ENCODE measurements at regions not wholly inside any gene's neighbourhood (a gene's known extent, or its start where the extent isn't known, plus 50 kb on each side); places are given as distances from the start of the nearest gene placed in this dataset.
"Not testable (repeated sequence)": the region's sequence is repeated elsewhere in the genome, so short reads cannot be mapped to it uniquely, and the experiment has no call there.

DNA sequence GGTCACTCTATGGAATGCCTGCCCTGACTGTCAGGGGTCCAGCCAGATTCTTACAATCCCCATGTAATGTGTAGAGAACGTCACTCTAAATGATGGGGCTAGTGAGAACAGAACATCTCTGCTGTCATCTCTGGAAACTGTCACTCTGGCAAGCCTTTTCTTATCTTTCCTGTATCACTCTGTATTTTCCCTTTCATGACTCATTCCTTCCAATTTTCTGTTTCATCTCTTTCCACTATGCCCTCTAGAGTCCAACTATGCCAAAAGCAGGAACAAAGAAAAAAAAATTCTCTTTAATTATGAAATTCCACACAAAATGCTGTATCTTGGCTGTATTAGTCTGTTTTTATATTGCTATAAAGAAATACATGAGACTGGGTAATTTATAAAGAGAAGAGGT, 608.8 kb downstream of the ADCYAP1 start:
- Mint-ChIP-seq H3K36me3 (ENCODE audit: insufficient read depth in 2 of 2) (peaks cover 0 to 2% of the 10 kb centered on the region in 2 donors), H3K4me1 (ENCODE audit: low read depth) (no peaks in the 10 kb centered on the region), H3K9me3 (peaks cover 2 to 3% of the 10 kb centered on the region in 2 donors), H3K27me3 (ENCODE audit: low read depth) (no peaks in the 10 kb centered on the region), H3K4me3 (no peak overlapping the region), H3K27ac (no peak overlapping the region)
- DNase-seq: no peak
- peak in 1 of 2 donors; percentile 26 for ATAC-seq (replicated peaks in 1 of 2)

GRCh38 chr18:1521588-1522248, 617.0 kb downstream of the ADCYAP1 start:
- not testable (repeated sequence) for H3K4me1 Mint-ChIP-seq (ENCODE audit: low read depth); H3K9me3 Mint-ChIP-seq

DNA sequence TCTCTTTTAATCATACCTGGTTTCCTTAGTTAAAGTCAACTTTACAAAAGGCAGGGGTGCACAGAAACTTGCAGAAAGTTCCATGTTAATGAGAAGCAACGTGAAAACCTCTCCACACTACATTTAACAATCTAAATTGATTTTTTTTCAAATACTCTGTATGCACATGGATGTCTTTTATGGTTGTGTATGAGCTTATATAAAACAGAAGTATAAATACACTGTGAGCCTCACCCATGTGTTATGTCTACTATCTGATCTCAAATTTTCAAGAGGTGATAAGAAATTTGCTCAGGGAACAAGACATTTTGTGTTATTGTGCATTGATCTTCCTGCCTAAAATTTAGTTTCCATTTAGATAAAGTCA, 617.6 kb downstream of the ADCYAP1 start:
- H3K27me3 Mint-ChIP-seq (ENCODE audit: low read depth): no peaks in the 10 kb centered on the region
- DNase-seq (no peak), ATAC-seq (replicated peaks in 1 of 2) (no peak)
- H3K27ac Mint-ChIP-seq: no peak overlapping the region
- no peaks in the 10 kb centered on the region for H3K36me3 Mint-ChIP-seq (ENCODE audit: insufficient read depth in 2 of 2)
- H3K4me3 Mint-ChIP-seq: no peak overlapping the region
- H3K9me3 Mint-ChIP-seq: peaks cover 0 to 3% of the 10 kb centered on the region in 2 donors
- no peaks in the 10 kb centered on the region for H3K4me1 Mint-ChIP-seq (ENCODE audit: low read depth)

More at GRCh38 chr18:1521588-1522248, 617.0 kb downstream of the ADCYAP1 start:
- H3K27me3 Mint-ChIP-seq (ENCODE audit: low read depth); H3K36me3 Mint-ChIP-seq (ENCODE audit: insufficient read depth in 2 of 2); H3K4me3 Mint-ChIP-seq; H3K27ac Mint-ChIP-seq; ATAC-seq (replicated peaks in 1 of 2); DNase-seq: not testable (repeated sequence)

DNA sequence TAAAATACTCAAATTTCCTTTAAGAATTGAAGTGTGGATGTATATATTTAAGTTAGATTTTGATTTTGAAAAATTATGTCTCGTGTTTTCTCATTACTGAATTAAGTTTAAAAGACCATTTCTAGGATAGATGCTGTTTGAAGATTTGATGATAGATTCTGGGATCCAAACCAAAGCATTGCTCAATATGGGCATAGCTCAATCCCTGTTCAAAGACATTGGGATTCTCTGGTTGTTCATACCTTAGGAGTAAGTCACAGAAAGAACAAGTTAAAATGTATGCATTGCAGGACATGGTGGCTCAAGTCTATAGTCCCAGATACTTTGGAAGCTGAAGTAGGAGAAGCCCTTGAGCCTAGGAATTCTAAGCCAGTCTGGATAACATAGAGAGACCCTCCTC, 622.3 kb downstream of the ADCYAP1 start:
- Mint-ChIP-seq H3K27me3 (ENCODE audit: low read depth) (no peaks in the 10 kb centered on the region), H3K4me3 (no peak overlapping the region), H3K27ac (no peak overlapping the region), H3K4me1 (ENCODE audit: low read depth) (no peaks in the 10 kb centered on the region), H3K9me3 (peaks cover 0 to 3% of the 10 kb centered on the region in 2 donors), H3K36me3 (ENCODE audit: insufficient read depth in 2 of 2) (no peaks in the 10 kb centered on the region)
- DNase-seq (no peak), ATAC-seq (replicated peaks in 1 of 2) (no peak)

DNA sequence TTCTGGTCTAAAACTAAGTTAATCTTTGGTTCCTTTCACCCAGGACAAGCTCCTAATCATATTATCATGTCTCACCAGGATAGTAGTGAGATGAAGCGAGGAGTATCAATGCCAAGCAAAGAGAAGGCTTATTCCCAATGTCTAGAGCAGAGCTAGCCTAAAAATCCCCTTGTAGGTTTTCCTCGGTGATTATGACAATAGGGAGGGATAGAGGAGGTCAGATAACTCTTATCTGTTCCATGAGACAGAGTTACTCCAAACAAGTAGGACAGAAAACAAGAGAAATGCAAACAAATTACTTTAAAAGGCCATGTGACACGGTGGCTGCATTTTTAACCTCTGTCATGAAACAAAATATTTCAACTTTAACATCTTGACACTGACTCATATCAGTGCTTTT, 623.1 kb downstream of the ADCYAP1 start:
- Mint-ChIP-seq H3K4me3 (no peak overlapping the region), H3K36me3 (ENCODE audit: insufficient read depth in 2 of 2) (no peaks in the 10 kb centered on the region), H3K9me3 (peaks cover 0 to 3% of the 10 kb centered on the region in 2 donors), H3K27me3 (ENCODE audit: low read depth) (no peaks in the 10 kb centered on the region), H3K4me1 (ENCODE audit: low read depth) (no peaks in the 10 kb centered on the region), H3K27ac (no peak overlapping the region)
- ATAC-seq (replicated peaks in 1 of 2): no peak
- DNase-seq: no peak

- DNase-seq (no peak), ATAC-seq (replicated peaks in 1 of 2) (no peak)
- H3K36me3 Mint-ChIP-seq (ENCODE audit: insufficient read depth in 2 of 2): no peaks in the 10 kb centered on the region
- H3K4me1 Mint-ChIP-seq (ENCODE audit: low read depth): no peaks in the 10 kb centered on the region
- H3K4me3 Mint-ChIP-seq: no peak overlapping the region
- H3K27me3 Mint-ChIP-seq (ENCODE audit: low read depth): no peaks in the 10 kb centered on the region
- H3K9me3 Mint-ChIP-seq: no peaks in the 10 kb centered on the region
- H3K27ac Mint-ChIP-seq: no peak overlapping the region
Measured at GRCh38 chr18:1528447-1528846, 623.8 kb downstream of the ADCYAP1 start.

DNA sequence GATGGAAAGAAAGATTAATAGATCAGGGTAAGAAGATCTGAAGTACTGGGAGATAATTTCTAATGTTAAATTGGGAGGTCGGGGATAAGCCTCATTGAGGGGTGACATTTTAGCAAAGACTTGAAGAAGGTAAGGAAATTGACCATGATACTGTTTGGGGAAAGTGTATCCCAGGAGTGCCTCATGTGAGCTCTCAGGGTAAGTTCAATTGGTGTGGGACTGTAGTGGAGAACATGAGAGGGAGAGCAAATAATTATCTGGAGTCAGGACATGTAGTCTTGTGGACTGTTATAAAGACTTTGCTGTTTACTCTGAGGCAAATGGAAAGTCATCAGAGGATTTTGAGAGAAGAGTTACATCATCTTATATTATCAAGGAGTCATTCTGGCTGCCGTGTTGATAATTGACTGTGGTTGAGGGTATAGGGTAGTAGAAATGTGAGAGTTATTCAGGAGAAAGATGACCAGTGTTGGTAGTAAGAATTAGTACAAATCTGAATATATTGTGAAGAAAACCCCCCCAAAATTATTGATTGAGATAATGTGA, 624.4 kb downstream of the ADCYAP1 start:
- Mint-ChIP-seq H3K36me3 (ENCODE audit: insufficient read depth in 2 of 2) (no peaks in the 10 kb centered on the region), H3K9me3 (no peaks in the 10 kb centered on the region), H3K27me3 (ENCODE audit: low read depth) (no peaks in the 10 kb centered on the region), H3K4me3 (no peak overlapping the region), H3K4me1 (ENCODE audit: low read depth) (no peaks in the 10 kb centered on the region), H3K27ac (no peak overlapping the region)
- no peak for DNase-seq
- no peak for ATAC-seq (replicated peaks in 1 of 2)

DNA sequence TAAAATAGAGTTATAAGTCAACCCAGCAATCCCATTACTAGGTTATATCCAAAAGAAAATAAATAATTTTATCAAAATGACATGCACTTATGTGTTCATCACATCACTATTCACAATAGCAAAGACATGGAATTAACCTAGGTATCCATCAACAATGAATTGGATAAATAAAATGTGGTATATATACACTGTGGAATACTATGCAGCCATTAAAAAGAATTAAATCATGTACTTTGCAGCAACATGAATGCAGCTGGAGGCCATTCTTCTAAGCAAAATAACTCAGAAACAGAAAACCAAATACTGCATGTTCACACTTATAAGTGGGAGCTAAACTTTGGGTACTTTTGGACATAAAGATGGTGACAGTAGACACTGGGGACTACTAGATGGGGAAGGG, 626.0 kb downstream of the ADCYAP1 start:
- Mint-ChIP-seq H3K9me3 (no peaks in the 10 kb centered on the region), H3K36me3 (ENCODE audit: insufficient read depth in 2 of 2) (no peaks in the 10 kb centered on the region), H3K4me3 (no peak overlapping the region), H3K27ac (no peak overlapping the region), H3K27me3 (ENCODE audit: low read depth) (no peaks in the 10 kb centered on the region), H3K4me1 (ENCODE audit: low read depth) (no peaks in the 10 kb centered on the region)
- no peak for DNase-seq
- no peak for ATAC-seq (replicated peaks in 1 of 2)

DNA sequence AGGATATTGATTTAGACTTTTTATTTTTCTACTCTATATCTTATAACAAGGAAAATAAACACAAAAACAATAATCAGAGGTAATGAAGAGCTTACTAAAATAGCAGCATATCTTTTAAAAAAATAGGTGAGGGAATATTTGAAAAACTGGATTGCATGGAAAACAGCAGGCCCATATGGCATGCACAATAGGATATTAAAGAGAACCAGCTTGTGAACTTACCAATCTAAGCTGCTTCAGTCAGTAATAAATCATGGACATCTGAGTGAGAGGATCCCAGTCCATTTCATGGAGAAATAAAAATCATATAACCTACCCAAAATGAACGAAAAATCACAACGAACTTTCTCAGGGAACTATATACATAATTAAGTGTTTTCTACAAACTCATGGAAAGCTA, 634.6 kb downstream of the ADCYAP1 start:
- H3K27ac Mint-ChIP-seq: no peak overlapping the region
- peaks cover 0 to 1% of the 10 kb centered on the region in 2 donors for H3K36me3 Mint-ChIP-seq (ENCODE audit: insufficient read depth in 2 of 2)
- no peak for DNase-seq
- H3K4me3 Mint-ChIP-seq: no peak overlapping the region
- no peaks in the 10 kb centered on the region for H3K27me3 Mint-ChIP-seq (ENCODE audit: low read depth)
- H3K9me3 Mint-ChIP-seq: peaks cover 3% of the 10 kb centered on the region in 2 donors
- no peak for ATAC-seq (replicated peaks in 1 of 2)
- no peaks in the 10 kb centered on the region for H3K4me1 Mint-ChIP-seq (ENCODE audit: low read depth)

DNA sequence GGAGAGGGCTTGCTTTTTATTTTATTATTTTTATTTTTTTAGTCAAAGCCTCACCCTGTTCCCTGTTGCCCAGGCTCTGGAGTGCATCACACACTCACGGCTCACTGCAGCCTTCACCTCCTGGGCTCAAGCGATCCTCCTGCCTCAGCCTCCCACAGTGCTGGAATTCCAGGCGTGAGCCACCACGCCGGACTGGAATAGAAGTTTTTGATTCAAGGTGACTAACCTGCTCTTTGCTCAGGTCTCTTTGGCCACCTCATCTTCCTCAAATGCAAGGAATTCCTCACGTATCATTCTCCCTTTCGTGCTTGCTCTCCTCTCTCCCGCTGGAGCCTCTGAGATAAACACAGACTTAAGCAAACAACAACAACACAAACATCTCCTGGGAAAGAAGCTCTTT, 636.8 kb downstream of the ADCYAP1 start:
- Mint-ChIP-seq H3K4me1 (ENCODE audit: low read depth) (no peaks in the 10 kb centered on the region), H3K27me3 (ENCODE audit: low read depth) (no peaks in the 10 kb centered on the region), H3K36me3 (ENCODE audit: insufficient read depth in 2 of 2) (no peaks in the 10 kb centered on the region)

DNA sequence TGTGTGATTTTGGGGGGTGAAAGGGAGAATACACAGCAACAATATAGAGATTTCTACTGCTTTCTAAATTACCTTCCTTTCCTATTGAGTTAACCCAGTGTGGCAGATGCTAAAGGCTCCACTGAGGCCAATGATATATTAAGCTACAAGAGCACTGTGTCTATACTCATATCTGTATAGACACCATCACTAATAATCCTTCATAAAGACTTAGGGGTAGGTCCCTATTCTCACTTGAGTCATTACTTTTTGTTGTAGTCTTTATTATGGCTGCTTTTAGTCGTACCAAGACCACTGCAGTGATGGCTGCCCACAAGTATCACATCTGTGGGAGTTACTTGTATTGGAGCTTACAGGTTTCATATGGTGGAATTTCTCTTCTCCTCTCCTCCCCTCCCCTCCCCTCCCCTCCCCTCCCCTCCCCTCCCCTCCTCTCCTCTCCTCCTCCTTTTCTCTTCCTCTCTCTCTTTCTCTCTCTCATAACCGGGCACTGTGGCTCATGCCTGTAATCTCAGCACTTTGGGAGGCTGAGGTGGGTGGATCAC, 637.6 kb downstream of the ADCYAP1 start:
- DNase-seq: no peak
- H3K36me3 Mint-ChIP-seq (ENCODE audit: insufficient read depth in 2 of 2): no peaks in the 10 kb centered on the region
- no peaks in the 10 kb centered on the region for H3K27me3 Mint-ChIP-seq (ENCODE audit: low read depth)
- no peak overlapping the region for H3K4me3 Mint-ChIP-seq
- peaks cover 1 to 2% of the 10 kb centered on the region in 2 donors for H3K9me3 Mint-ChIP-seq
- H3K4me1 Mint-ChIP-seq (ENCODE audit: low read depth): no peaks in the 10 kb centered on the region
- no peak for ATAC-seq (replicated peaks in 1 of 2)
- H3K27ac Mint-ChIP-seq: no peak overlapping the region

More for the DNA sequence above, 636.8 kb downstream of the ADCYAP1 start:
- ATAC-seq (replicated peaks in 1 of 2): no peak
- peaks cover 1 to 2% of the 10 kb centered on the region in 2 donors for H3K9me3 Mint-ChIP-seq
- no peak overlapping the region for H3K27ac Mint-ChIP-seq
- H3K4me3 Mint-ChIP-seq: no peak overlapping the region
- no peak for DNase-seq

DNA sequence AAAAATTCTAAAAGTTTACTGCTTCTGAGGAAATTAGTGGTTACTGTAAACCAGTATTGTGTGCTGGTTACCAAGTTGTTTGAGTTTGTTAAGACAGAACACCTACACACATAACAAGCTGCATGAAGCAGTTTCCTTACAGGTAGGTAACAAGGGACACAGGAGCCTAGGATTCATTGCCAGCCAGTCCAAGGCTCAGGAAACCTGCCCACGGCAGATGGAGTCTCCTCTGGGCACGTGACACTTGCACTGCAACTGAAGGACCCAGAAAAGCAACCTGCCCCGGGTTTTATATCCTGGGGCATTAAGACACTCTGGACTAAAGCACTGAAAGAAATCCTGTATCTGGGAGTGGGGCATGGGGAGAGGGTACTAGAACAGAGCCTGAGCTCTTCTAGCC, 639.3 kb downstream of the ADCYAP1 start:
- H3K4me1 Mint-ChIP-seq (ENCODE audit: low read depth): no peaks in the 10 kb centered on the region
- no peak overlapping the region for H3K27ac Mint-ChIP-seq
- no peaks in the 10 kb centered on the region for H3K27me3 Mint-ChIP-seq (ENCODE audit: low read depth)
- H3K4me3 Mint-ChIP-seq: no peak overlapping the region
- DNase-seq (no peak), ATAC-seq (replicated peaks in 1 of 2) (no peak)
- H3K36me3 Mint-ChIP-seq (ENCODE audit: insufficient read depth in 2 of 2): no peaks in the 10 kb centered on the region
- peaks cover 1 to 2% of the 10 kb centered on the region in 2 donors for H3K9me3 Mint-ChIP-seq

DNA sequence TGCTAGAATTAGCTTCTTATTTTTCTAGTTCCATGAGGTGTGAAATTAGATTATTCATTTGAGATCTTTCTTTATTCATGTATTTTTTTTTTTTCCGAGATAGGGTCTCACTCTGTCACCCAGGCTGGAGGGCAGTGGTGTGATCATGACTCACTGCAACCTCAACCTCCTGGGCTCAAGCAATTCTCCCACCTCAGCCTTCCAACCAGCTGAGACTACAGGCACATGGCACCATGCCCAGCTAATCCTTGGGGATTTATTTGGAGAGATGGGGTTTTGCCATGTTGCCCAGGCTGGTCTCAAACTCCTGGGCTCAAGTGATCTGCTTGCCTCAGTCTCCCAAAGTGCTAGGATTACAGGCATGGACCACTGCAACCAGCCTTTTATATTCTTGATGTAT, 653.0 kb downstream of the ADCYAP1 start:
- not testable (repeated sequence) for DNase-seq; H3K9me3 Mint-ChIP-seq; H3K36me3 Mint-ChIP-seq (ENCODE audit: insufficient read depth in 2 of 2); H3K27me3 Mint-ChIP-seq (ENCODE audit: low read depth); H3K4me3 Mint-ChIP-seq; H3K27ac Mint-ChIP-seq; ATAC-seq (replicated peaks in 1 of 2); H3K4me1 Mint-ChIP-seq (ENCODE audit: low read depth)

GRCh38 chr18:1559563-1559962, 654.9 kb downstream of the ADCYAP1 start:
- DNase-seq (no peak), ATAC-seq (replicated peaks in 1 of 2) (no peak)
- H3K36me3 Mint-ChIP-seq (ENCODE audit: insufficient read depth in 2 of 2): no peaks in the 10 kb centered on the region
- H3K27ac Mint-ChIP-seq: no peak overlapping the region
- H3K4me3 Mint-ChIP-seq: no peak overlapping the region
- peaks cover 0 to 3% of the 10 kb centered on the region in 2 donors for H3K9me3 Mint-ChIP-seq
- no peaks in the 10 kb centered on the region for H3K27me3 Mint-ChIP-seq (ENCODE audit: low read depth)
- H3K4me1 Mint-ChIP-seq (ENCODE audit: low read depth): no peaks in the 10 kb centered on the region
